H54 (cell line): ENCODE measurements at regions not wholly inside any gene's neighbourhood (a gene's known extent, or its start where the extent isn't known, plus 50 kb on each side); places are given as distances from the start of the nearest gene placed in this dataset.
"Not testable (repeated sequence)": the region's sequence is repeated elsewhere in the genome, so short reads cannot be mapped to it uniquely, and the experiment has no call there.

ENCODE experiments used
- DNase-seq: peaks from one replicate; pipeline ENCODE4 v3.0.0; 2011; ENCODE audit warnings: low spot score, mixed read lengths; ENCODE audit not compliant: insufficient read length
- FAIRE-seq: peaks from 3 replicates; lab custom pipeline; 2011; peaks lifted over from hg19 to GRCh38; lab: Jason Lieb, UNC
- POLR2A ChIP-seq: IDR thresholded peaks from 2 replicates; pipeline ENCODE4 v1.6.1; 2011; ENCODE audit warnings: low read depth, mild to moderate bottlenecking, low read length

DNA sequence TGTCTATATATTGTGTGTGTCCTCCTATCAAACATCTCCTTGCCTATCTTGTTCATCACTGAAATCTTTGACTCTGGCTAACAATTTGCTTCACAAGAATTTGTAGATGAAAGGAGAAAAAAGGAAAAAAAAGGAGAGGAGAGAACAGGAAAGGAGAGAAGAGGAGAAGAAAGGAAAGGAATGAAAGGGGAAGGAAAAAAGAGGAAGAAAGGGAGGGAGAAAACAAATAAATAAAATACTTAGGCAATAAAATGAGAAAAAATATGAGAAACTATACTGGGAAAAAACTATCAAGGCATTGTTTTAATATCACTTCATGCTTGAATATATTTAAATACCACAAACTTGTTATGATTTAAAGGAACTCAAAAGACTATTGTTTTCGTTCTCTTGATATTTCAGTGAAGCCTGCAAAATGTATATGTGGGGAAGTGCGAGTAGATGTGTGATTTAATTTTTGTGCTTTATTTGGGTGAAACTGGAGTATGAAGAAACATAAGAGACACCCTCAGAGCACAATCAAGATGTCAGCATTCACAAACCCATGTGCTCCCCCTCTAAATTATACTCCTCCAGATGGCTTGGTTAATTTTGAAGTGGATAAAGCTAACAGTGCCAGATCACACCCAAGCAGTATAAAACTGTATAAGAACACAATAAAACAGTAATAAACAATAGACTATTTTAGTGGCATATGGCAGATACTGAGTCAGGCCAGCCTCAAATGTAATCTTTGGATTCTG, 205.7 kb upstream of the SAMSN1 start:
- FAIRE-seq (no peak), DNase-seq (no peak)
- TF ChIP-seq POLR2A: no peak

DNA sequence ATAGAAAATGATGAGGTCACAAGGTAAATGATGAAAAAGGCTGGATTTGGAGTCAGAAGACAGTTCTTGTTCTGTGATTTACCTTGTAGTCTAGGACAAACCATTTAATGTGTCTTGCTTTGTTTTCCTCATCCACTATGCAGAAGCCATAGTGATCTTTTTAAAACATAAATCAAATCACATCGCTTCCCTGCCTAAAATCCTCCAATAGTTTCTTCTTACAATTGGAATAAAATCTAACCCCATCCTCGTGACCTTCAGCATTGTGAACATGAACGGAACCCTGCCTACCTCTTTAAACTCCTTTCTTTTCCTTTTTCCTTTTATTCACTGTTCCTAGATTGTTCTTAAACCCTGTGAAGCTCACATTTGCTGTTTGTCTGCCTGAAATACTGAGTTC, 204.9 kb upstream of the SAMSN1 start:
- TF ChIP-seq POLR2A: no peak
- DNase-seq (no peak), FAIRE-seq (no peak)

DNA sequence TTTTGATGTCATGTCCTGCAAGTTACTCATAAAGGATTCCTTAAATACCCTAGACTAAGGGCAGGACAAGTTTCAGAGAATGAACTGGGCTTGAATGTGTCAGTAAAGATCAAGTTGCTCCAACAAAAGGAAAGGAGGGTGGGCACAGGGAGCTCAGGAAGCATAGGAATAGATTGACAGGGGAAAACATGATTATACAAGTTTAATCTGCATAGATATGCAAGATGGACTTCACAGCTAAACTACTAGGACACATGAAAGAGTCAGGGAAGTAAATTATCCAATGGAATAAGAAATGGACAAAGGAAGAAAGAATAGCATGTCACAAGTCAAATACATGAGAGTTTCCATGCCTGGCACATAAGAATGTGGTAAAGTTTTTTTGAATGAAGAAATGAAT, 203.9 kb upstream of the SAMSN1 start:
- DNase-seq (no peak), FAIRE-seq (no peak)
- TF ChIP-seq POLR2A: no peak

DNA sequence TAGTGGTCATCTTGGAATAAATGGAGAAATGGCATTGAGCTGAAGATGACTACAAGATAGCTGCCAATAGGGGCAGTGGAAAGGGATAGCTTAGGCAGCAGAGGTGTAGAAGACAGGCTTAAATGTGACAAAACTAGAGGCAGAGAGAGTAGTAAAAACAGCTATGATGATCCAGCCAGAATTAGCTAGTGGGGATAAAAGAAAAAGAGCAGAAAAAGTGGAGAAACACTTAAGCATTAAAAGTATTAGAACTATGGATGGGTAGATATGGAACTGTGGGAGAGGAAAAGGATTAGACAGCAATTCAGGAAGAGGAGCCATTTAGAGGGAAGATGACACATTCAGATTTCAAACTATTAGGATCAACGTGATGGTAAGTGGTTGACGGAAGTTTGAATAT, 202.5 kb upstream of the SAMSN1 start:
- DNase-seq: no peak
- no peak for TF ChIP-seq POLR2A
- no peak for FAIRE-seq

DNA sequence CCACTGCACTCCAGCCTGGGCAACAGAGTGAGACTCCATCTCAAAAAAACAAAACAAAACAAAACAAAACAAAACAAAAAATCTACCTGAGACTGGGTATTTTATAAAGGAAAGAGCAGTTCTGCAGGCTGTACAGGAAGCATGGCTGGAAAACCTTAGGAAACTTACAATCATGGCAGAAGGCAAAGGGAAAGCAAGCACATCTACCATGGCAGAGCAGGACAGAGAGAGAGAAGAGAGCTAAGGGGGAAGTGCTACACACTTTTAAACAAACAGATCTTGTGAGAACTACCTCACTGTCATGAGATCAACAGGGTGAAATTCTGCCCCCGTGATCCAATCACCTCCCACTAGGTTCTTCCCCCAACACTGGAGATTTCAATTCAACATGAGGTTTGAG, 198.3 kb upstream of the SAMSN1 start:
- no peak for FAIRE-seq
- TF ChIP-seq POLR2A: no peak
- no peak for DNase-seq

DNA sequence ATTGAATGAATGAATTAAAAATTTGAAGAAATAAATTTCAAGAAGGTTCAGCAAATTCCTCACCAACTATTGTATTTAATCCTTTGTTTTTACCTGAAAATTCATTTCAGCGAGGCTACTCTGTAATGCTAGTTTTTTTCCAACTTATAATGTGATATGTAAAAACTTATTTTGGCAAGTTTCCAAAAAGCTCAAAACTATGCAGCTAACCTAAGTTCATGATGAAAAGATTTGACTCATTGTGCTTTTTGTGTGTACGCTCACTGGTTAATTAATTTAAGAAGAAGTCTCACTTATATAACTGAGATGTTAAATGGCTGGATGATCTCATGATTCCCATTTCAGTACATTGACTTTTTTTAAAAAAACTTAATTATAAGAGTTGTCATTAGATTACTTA, 196.0 kb upstream of the SAMSN1 start:
- FAIRE-seq (no peak), DNase-seq (no peak)
- no peak for TF ChIP-seq POLR2A

DNA sequence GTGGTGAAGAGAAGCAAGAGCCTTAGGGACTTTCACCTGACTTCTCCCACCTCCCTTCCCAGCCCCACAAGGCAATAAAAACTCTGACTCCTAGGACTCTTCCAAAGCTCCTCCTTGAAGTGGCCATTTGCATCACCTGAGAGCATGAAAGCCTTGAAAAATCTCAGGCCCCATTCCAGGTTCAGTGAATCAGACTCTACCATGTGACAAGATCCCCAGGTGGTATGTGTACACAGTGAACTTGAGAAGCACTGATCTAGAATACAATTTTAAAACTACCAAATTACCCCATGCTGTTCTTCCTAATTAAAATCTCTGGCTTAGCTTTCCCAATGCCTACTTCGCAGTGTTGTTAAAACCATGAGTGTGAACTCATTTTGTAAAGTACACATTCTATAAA, 195.1 kb upstream of the SAMSN1 start:
- DNase-seq (no peak), FAIRE-seq (no peak)
- TF ChIP-seq POLR2A: no peak

DNA sequence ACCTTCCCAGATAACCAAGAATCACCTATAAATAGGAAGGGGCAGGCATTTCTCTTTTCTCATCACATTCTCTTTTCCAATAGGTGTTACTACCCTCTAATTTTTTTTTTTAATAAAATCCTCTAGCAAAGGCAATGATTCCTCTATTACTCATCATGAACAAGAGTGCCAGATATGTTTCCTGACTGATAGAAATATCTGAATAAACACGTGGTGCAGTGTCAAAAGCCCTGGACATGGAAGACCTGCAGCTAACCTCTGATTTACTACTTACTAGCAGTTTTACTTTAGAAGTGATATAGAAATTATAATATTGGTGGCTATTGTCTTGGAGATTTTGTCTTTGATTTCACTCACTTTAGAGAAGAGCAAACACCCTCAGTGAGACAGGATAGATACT, 194.6 kb upstream of the SAMSN1 start:
- no peak for DNase-seq
- no peak for TF ChIP-seq POLR2A
- no peak for FAIRE-seq

DNA sequence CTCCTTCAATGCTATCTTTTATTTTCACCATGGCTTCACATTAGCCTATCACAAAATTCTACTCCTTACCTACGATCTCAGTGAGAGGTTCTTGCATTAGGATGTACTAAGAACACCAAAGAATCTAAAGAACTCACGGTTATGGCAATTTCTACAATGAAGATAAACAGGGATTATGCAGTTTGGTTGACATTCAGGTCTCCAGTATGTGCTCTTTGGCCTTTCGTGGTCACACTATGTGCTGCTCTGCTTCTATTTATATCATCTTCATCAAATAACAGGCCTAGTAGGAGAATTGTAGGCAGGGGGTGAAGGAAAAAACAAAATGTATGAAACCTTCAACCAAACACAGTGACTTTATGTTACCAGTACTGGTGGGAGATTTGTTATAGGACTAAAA, 194.0 kb upstream of the SAMSN1 start:
- FAIRE-seq (no peak), DNase-seq (no peak)
- no peak for TF ChIP-seq POLR2A

DNA sequence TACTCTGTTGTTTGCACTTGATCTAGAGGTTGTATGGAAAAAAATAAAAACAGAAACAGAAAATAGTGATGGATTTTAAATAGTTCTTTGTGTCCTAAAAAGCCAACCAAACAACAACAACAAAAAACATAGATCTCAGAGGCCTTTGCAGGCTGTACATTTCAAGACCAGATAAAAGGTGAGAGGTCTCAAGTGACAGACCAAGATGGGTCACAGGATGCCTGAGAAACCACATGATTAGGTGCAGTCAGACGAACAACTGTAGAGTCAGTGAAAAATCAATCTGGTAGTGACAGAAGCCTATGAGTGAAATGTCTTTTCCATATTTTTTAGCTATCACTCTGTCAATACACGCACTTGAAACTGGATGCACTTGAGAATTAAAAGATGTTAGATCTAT, 193.5 kb upstream of the SAMSN1 start:
- FAIRE-seq: no peak
- no peak for DNase-seq
- TF ChIP-seq POLR2A: no peak

DNA sequence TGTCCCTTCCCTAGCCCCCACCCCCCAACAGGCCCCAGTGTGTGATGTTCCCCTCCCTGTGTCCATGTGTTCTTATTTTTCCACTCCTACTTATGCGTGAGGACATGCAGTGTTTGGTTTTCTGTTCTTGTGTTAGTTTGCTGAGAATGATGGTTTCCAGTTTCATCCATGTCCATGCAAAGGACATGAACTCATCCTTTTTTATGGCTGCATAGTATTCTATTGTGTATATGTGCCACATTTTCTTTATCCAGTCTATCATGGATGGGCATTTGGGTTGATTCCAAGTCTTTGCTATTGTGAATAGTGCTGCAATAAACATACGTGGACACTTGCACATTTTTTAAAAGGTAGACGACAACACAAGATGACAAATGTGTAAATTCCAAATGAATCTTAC, 192.5 kb upstream of the SAMSN1 start:
- DNase-seq, FAIRE-seq: not testable (repeated sequence)

DNA sequence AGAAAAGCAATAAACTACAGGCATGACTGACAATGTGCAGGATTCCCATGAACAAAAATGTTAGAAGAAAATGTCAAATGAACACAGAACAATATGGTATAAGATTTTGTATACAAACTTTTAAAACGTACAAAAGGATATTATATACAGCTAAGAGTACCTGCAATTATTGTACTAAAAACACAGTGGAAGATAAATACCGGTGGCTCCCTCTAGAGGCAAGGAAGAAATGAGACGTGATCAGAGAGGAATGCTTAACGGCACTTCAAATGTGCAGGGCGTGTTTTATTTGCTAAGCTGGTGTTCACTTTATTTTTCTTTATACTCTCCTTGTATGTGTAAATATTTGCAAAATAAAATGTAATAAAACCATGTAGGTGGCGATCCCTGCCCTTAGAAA, 191.8 kb upstream of the SAMSN1 start:
- DNase-seq: no peak
- FAIRE-seq: no peak
- no peak for TF ChIP-seq POLR2A

DNA sequence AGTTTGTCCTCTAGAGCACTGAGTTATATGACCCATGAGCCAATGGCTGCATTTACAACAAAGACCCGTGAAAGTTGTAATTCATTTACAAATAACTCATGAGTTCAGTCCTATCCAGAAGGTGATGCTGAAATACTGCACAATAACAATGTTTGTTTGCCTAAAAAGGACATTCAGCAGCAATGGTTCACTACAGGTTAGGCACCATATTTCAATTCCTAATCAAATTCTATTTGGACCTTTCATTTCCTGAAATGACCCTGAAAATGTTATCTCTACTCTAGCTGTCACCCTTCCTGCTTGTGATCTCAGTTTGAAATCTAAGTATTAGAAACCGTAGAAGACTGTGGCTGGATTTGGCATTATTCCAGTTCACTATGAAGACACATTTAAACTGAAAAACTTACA, 191.2 kb upstream of the SAMSN1 start:
- TF ChIP-seq POLR2A: no peak
- FAIRE-seq (no peak), DNase-seq (no peak)

DNA sequence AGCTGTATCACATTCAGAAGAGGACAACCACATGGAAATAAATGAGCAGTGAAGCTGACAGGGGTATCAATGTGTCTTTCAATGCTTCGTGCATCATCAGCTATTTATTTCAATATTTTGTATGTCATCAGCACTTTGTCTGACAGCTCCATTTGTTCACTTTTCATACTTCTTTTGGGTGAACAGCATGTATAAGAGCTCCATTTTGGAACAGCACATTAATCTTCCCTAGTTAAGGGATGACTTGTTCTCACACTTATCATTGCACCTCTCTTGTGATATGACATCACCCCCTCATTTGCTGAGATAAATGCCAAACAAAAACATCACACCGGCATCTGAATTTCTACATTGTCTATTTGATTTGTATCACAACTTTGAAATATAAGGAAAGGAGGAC, 190.6 kb upstream of the SAMSN1 start:
- no peak for TF ChIP-seq POLR2A
- DNase-seq: no peak
- FAIRE-seq: no peak

DNA sequence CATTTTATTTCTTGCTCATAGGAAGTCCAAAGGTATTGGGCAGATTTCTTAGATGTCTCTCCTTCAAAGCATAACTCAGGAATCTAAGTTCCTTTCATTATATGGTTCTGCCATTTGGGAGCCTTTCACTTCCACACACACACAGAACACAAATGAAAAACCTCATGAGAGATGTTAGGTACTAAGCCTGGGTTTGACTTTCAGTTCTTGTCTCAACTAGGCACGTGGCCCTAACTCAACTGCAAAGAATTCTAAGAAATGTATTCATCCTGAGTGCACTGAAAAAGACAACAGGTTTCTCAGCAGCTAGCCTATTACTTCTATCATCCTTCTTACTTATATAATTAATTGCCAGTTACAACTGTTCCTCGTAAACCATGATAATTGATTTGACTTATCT, 190.0 kb upstream of the SAMSN1 start:
- no peak for TF ChIP-seq POLR2A
- FAIRE-seq (no peak), DNase-seq (no peak)
